Neural crest cell (in vitro differentiated cells): ENCODE measurements at regions not wholly inside any gene's neighbourhood (a gene's known extent, or its start where the extent isn't known, plus 50 kb on each side); places are given as distances from the start of the nearest gene placed in this dataset.

ENCODE experiments used
- DNase-seq: peaks from one replicate; pipeline ENCODE4 v3.0.0; 2021; ENCODE audit warnings: low read depth, mixed read lengths, low spot score
- H3K27ac Mint-ChIP-seq: one replicate; pipeline ENCODE4 v1.8.0; 2021; ENCODE audit warnings: mild to moderate bottlenecking, mixed read lengths; ENCODE audit not compliant: unreplicated experiment
- H3K27me3 Mint-ChIP-seq: 2 replicates; pipeline ENCODE4 v1.8.0; 2021; ENCODE audit warnings: low read depth, mild to moderate bottlenecking, mixed read lengths
- H3K36me3 Mint-ChIP-seq: 2 replicates; pipeline ENCODE4 v1.8.0; 2021; ENCODE audit warnings: low read depth, mild to moderate bottlenecking, mixed read lengths
- H3K4me1 Mint-ChIP-seq: 2 replicates; pipeline ENCODE4 v1.8.0; 2021; ENCODE audit warnings: mixed read lengths
- H3K4me3 Mint-ChIP-seq: one replicate; pipeline ENCODE4 v1.8.0; 2021; ENCODE audit warnings: mild to moderate bottlenecking, mixed read lengths
- H3K9me3 Mint-ChIP-seq: 2 replicates; pipeline ENCODE4 v1.8.0; 2021; ENCODE audit warnings: mixed read lengths
- TF ChIP-seq, protein P1 (sequence below): fragments of 200-600 bp; sonication (generic); conservative IDR thresholded peaks from 2 replicates; pipeline ENCODE4 v1.5.0; 2021; ENCODE audit warnings: antibody characterized with exemption, mild to moderate bottlenecking

DNA sequence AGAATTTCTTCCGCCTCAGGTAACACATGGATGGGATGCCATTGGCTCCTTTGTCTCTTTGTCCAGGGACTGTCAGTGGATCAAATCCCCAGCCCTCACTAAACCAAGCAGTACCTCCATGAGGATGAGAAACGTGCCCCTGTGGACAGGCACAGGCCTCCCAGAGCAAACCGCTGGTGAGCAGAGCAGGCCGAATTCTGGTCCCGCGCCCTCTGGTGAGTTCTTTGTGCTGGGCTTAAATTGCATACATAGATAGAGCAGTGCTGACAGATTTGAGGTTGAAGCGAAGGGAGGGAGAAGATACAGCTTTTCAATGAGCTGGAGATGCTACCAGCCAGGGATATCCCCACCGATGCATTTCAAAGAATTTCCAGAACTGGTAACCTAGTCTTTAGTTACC lies 143.8 kb downstream of the HSD17B3 start:
- no peak for DNase-seq
- H3K27me3 Mint-ChIP-seq: no peaks in the 10 kb centered on the region
- TF ChIP-seq, protein P1, sequence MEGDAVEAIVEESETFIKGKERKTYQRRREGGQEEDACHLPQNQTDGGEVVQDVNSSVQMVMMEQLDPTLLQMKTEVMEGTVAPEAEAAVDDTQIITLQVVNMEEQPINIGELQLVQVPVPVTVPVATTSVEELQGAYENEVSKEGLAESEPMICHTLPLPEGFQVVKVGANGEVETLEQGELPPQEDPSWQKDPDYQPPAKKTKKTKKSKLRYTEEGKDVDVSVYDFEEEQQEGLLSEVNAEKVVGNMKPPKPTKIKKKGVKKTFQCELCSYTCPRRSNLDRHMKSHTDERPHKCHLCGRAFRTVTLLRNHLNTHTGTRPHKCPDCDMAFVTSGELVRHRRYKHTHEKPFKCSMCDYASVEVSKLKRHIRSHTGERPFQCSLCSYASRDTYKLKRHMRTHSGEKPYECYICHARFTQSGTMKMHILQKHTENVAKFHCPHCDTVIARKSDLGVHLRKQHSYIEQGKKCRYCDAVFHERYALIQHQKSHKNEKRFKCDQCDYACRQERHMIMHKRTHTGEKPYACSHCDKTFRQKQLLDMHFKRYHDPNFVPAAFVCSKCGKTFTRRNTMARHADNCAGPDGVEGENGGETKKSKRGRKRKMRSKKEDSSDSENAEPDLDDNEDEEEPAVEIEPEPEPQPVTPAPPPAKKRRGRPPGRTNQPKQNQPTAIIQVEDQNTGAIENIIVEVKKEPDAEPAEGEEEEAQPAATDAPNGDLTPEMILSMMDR: no peak
- no peaks in the 10 kb centered on the region for H3K36me3 Mint-ChIP-seq
- no peak overlapping the region for H3K27ac Mint-ChIP-seq
- H3K4me1 Mint-ChIP-seq: peaks cover 17% of the 10 kb centered on the region
- H3K4me3 Mint-ChIP-seq: no peak overlapping the region
- no peaks in the 10 kb centered on the region for H3K9me3 Mint-ChIP-seq

DNA sequence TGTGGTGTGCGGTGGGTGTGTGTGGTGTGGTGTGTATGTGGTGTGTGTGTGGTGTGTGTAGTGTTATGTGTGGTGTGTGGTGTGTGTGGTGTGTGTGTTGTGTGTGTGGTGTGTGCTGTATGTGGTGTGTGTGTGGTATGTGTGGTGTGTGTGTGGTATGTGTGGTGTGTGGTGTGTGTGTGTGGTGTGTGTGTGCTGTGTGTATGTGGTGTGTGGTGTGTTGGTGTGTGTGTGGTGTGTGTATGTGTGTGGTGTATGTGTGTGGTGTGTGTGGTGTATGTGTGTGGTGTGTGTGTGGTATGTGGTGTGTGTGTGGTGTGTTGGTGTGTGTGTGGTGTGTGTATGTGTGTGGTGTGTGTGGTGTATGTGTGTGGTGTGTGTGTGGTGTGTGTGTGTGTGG lies 144.3 kb downstream of the HSD17B3 start:
- TF ChIP-seq, protein P1: no peak
- Mint-ChIP-seq H3K36me3 (no peaks in the 10 kb centered on the region), H3K9me3 (no peaks in the 10 kb centered on the region), H3K4me1 (peaks cover 17% of the 10 kb centered on the region), H3K27ac (no peak overlapping the region), H3K4me3 (no peak overlapping the region), H3K27me3 (no peaks in the 10 kb centered on the region)
- DNase-seq: no peak

DNA sequence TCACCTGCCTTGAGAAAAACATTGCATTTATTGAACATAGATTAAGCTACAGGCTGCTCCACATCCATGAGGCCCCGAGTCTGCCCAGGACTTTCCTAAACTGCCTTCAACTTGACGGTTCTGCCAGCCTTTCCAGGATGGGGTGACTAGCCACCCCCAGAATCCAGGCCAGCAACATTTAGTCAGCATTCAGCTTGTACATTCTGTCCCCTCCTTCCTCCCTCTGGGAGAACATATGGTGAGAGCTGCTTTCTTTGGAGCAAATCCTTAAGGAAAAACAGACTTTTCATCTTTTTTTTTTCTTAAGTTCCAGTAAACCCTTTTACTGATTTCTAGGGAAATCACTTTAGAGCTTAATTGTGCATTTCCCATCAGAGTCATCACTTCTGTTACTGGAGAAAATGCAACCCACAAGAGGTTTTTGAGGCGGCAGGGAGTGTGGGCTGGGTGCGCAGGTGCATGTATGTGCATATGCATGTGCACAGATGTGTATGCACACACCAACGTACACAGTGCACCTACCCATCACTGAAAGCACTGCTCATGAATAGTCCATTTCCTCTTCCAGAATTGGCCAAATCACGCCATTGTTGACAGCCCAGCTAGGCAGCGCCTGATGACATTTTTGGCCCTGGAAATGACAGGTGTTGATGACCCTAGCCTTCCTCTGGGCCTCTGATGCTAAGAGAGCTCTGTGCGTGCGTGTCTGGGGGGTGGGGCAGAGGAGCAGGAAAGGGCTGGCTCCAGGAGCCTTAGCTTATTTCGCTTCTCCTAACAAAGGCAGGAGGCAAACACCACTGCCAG lies 145.6 kb downstream of the HSD17B3 start:
- Mint-ChIP-seq H3K27ac (no peak overlapping the region), H3K4me3 (peak overlapping the region; percentile 5), H3K4me1 (peaks cover 17% of the 10 kb centered on the region), H3K27me3 (no peaks in the 10 kb centered on the region), H3K36me3 (no peaks in the 10 kb centered on the region), H3K9me3 (no peaks in the 10 kb centered on the region)
- no peak for DNase-seq
- TF ChIP-seq, protein P1: no peak

DNA sequence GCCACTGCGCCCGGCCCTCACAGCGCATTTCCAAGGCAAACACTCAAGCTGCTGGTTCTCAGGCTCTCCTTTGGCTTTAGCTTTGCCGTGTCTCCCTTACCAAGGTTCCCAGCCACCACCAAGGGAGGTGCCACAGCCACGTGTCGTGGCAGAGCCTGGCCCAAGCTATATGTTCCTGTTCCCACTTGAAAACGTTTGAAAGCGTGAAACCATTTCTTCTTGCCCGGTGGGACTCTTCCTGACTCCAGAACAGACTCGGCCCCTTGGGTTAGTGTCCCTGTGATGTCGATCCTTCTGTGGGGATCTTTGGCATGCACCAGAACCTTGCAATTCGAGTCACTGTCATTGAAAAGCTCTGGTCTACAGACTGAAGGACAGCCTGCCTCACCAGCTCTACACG lies 147.9 kb downstream of the HSD17B3 start:
- no peak for DNase-seq
- Mint-ChIP-seq H3K9me3 (no peaks in the 10 kb centered on the region), H3K36me3 (no peaks in the 10 kb centered on the region), H3K4me3 (no peak overlapping the region), H3K4me1 (peaks cover 17% of the 10 kb centered on the region), H3K27ac (no peak overlapping the region), H3K27me3 (no peaks in the 10 kb centered on the region)
- TF ChIP-seq, protein P1: no peak

DNA sequence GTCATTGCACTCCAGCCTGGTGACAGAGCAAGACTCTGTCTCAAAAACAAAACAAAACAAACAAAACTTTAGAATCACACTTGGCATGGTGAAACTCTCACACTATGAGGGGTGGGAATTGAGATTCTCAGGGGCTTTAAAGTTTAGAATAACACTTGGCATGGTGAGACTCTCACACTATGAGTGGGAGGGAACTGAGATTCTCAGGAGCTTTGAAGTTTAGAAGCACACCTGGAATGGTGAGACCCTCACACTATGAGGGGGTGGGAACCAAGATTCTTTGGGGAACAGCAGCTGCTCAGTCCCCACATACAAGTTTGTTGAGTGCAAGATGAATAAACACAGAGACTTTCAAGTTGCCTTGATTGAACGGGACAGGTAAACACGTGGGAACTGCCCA lies 149.4 kb downstream of the HSD17B3 start:
- H3K4me3 Mint-ChIP-seq: no peak overlapping the region
- TF ChIP-seq, protein P1: no peak
- no peak overlapping the region for H3K27ac Mint-ChIP-seq
- no peaks in the 10 kb centered on the region for H3K36me3 Mint-ChIP-seq
- no peak for DNase-seq
- H3K9me3 Mint-ChIP-seq: no peaks in the 10 kb centered on the region
- peaks cover 14% of the 10 kb centered on the region for H3K4me1 Mint-ChIP-seq
- H3K27me3 Mint-ChIP-seq: no peaks in the 10 kb centered on the region
